GM21717 (cell line): ENCODE measurements at regions not wholly inside any gene's neighbourhood (a gene's known extent, or its start where the extent isn't known, plus 50 kb on each side); places are given as distances from the start of the nearest gene placed in this dataset.
A peak's percentile ranks its signal among the peaks of the same experiment; 100 is the strongest.

Experiments used
- ATAC-seq: cut with Tn5 transposase; IDR thresholded peaks from one replicate; pipeline ENCODE4 v1.9.1; 2021; ENCODE audit warnings: mild to moderate bottlenecking, moderate library complexity; ENCODE audit not compliant: unreplicated experiment

DNA sequence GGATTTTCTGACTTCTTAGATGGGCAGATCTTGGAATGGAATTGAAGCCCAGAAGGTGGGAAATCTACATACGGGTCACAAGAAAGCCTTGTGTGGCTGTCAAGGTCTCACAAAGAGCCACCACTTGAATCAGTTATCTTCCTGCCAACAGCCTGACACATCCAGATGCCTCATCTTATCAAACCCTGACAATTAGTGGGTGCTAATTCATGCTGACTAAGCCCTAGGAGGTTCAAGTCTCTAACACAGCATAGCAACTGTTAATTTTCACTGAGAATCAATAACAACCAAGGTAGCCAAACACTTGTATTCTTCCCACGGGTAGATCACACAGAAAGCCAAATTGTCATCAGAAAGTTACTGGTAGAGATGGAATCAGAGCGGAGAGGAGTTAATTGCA, 222.2 kb downstream of the TMEM167A start:
- no peak for ATAC-seq

- no peak for ATAC-seq
Measured at GRCh38 chr5:82851471-82851870, 225.7 kb downstream of the TMEM167A start.

DNA sequence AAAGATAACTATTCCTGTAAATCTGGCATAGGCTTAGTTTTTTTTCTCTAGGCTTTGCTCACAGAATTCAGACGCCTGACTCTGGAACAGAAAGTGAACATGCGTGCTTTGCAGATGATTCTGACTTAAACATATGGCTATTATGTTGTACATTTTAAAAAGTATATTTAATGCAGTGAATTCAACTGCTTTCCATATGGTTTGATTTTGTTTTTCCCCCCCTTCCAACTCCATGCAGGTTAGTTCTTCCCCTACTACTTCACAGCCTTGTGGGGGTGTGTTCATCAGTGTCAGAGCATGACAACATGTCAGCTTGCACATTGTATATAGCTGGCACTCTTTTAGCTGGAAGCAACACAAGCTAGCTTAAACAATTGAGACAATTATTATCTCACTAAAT, 226.8 kb downstream of the TMEM167A start:
- ATAC-seq = no peak

- ATAC-seq = no peak
Measured at GRCh38 chr5:82849885-82850284, 227.3 kb downstream of the TMEM167A start.

- no peak for ATAC-seq
Measured at GRCh38 chr5:82847562-82847961, 229.6 kb downstream of the TMEM167A start.

GRCh38 chr5:82839881-82840280, 237.3 kb downstream of the TMEM167A start:
- no peak for ATAC-seq

DNA sequence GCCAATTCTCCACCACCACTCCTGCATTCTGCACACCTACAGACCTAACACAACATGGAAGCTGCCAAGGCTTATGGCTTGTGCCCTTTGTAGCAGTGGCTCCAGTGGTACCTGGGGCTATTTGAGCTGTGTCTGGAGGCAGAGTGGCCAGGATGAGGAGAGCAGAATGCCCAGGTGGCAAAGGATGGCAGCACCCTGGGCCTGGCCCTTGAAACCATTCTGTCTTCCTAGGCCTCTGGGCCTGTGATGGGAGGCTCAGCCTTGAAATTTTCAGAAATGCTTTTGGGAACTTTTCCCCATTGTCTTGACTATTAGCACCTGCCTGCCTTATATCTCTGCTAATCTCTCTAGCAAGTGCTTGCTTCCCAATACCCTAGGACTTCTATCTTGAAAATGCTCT, 241.7 kb downstream of the TMEM167A start:
- no peak for ATAC-seq

- ATAC-seq = no peak
Measured at GRCh38 chr5:82834151-82834550, 243.0 kb downstream of the TMEM167A start.

DNA sequence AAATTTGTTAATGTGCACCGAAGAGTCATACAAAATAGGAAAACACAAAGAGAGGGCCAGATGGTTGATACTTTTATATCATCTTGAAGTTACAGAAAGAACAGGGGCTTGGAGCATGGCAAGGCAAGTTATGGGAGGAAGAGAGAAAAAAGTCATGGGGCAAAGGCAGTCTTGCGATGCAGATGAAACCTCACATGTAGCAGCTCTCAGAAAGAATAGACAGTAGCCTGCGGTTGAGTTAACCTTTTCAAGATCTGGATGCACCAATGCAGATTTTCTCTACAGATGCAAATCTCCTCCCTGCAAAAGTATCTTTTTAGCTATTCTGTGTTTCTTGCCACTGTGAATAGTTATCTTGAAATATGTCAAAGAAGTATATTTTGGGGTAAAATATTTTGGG, 243.9 kb downstream of the TMEM167A start:
- ATAC-seq = no peak

DNA sequence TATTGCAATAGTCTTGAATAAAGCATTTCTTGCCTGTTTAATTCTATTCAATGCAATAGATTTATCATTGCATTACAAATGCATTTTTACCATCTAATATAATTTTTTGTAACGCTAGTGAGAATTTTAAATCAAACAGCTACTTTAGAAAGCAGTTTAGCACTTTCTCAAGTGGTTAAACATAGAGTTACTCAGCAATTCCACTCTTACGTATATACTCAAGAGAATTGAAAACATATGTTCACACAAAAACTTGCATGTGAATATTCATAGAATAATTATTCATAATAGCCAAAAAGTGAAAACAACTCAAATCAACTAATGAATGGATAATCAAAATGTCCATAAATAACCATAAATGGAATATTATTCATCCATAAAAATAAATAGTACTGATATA, 244.7 kb downstream of the TMEM167A start:
- no peak for ATAC-seq

GRCh38 chr5:82828211-82828610, 249.0 kb downstream of the TMEM167A start:
- no peak for ATAC-seq

DNA sequence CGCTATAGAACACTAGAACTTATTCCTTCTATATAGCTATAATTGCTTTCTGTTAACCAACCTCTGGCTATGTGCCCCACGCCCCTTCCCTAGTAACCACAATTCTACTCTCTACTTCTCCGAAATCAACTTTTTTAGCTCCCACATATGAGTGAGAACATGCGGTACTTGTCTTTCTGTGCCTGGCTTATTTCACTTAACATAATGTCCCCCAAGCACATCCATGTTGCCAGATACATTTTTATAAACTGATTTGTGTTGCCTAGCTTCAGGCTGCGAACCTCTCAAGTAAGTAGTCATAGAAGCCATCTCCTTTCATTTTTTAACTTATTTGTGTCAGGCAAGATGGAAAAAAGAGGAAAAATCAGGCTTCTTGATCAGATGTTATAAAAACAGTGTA, 249.5 kb downstream of the TMEM167A start:
- no peak for ATAC-seq

DNA sequence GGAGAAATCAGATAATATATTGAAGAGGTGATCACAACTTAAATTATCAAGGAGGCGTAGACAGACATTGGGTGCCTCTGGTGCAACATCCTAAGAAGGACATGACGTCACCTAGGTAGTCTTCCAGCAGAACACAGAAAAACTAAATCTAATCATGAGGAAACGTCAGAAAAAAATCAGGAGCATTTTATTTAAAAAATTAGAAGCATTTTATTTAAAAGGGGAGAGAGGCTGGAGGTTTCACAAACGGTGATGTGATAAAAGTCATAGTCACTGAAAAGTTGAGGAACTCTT, 254.6 kb downstream of the TMEM167A start:
- ATAC-seq = no peak

GRCh38 chr5:82821846-82822633, 255.2 kb downstream of the TMEM167A start:
- ATAC-seq = no peak

GRCh38 chr5:82820961-82821845, 256.0 kb downstream of the TMEM167A start:
- ATAC-seq = peak; percentile 84

DNA sequence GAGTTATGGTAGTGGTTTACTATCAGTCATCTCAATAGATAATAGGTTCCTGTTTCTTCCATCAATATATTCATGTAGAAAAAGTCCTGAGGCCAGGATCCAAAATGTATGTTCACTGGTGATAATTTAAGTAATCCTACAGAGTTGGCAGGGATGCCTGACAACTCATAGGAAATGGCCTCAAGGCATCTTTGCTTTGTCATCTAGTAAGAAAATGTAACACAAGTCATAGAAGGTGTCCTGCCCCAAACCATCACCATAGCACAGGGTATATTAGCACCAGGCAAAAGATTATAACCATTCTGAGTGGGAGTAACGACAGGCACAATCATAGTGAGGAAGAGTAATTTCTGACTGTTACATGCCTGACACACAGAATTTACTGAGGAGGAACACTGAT, 257.0 kb downstream of the TMEM167A start:
- ATAC-seq = no peak

DNA sequence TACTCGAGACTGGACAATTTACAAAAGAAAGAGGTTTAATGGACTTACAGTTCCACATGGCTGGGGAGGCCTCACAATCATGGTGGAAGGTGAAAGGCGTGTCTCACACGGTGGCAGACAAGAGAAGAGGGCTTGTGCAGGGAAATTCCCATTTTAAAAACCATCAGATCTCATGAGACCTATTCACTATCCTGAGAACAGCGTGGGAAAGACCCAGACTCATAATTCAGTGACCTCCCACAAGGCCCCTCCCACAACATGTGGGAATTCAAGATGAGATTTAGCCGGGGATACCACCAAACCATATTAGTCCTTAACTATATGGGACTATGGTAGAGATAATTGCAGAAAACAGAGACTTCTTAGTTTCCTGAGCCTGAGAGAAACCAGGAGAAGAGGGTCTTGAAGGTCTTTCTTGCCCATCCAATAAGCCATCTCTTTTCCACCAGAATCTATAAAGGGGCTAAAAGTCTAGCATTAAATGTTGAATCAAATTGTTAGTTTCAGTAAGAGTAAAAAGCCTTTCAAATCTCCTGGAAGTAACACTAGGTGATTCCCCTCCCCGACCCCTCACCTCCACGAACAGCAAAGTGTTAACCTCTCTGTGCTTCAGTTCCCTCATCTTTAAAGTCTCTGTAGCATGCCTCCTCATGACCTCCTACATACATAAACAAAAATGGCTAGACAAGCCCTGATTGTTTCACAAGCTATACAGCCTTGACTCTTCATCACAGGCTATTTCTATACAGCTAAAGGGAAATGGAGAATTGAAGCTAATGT, 259.1 kb downstream of the TMEM167A start:
- peak; percentile 34 for ATAC-seq

GRCh38 chr5:82816926-82817325, 260.3 kb downstream of the TMEM167A start:
- no peak for ATAC-seq

- no peak for ATAC-seq
Measured at GRCh38 chr5:82815871-82816270, 261.3 kb downstream of the TMEM167A start.

- no peak for ATAC-seq
Measured at GRCh38 chr5:82813861-82814260, 263.3 kb downstream of the TMEM167A start.

DNA sequence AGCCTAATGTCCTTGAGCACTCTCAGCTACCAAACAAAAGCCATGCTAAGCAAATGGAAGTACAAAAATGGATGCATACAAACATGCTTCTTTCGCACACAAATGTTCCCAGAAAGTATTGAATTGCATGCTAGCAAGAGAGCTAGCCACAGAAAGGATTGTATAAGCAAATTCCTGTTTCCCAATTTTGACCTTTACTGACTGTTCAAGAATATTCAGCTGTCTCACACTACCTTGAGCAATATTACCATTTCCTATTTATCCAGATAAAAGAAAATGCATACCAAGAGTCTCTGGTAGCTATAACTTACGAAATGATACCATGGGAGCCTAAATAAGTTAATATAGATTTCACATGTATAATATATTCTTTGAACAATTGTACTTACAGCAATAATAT, 264.6 kb downstream of the TMEM167A start:
- no peak for ATAC-seq

DNA sequence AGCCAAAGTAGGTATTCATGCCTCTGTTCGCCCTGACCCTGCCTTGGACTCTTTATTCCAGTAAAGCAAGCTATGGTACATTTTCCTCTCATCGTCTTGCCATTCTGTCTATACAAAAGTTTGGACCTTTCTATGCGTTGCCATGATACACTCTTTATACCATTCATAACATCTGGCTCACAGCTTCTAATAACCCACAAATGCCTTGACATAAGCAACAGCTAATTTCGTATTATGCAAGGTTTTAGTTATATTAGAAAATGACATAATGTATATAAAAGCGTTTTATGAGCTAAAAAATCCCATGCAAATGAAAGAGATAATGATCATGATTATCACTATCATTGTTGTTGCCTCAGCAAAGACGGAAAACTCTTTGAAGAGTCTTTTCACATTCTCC, 265.7 kb downstream of the TMEM167A start:
- ATAC-seq = no peak
